GM12864 (cell line): ENCODE measurements at regions not wholly inside any gene's neighbourhood (a gene's known extent, or its start where the extent isn't known, plus 50 kb on each side); places are given as distances from the start of the nearest gene placed in this dataset.

Experiments used
- DNase-seq: peaks from one replicate; pipeline ENCODE4 v3.0.0-alpha.2; 2011; ENCODE audit warnings: low read depth
- H3K4me3 ChIP-seq: 2 replicates; pipeline ENCODE4 v1.5.1; 2011; ENCODE audit warnings: mild to moderate bottlenecking, low read depth, low read length, control low read depth
- CTCF ChIP-seq: IDR thresholded peaks from 2 replicates; pipeline ENCODE4 v1.5.1; 2011; ENCODE audit warnings: low read depth, mild to moderate bottlenecking, moderate library complexity, low read length, control low read depth, inconsistent platforms; ENCODE audit errors: missing control alignments

- DNase-seq, result no peak
- no peak for TF ChIP-seq CTCF
- no peak overlapping the region for H3K4me3 ChIP-seq
Observed at GRCh38 chr2:7279421-7279949, 362.3 kb downstream of the RNF144A start.

- no peak for TF ChIP-seq CTCF
- peak; percentile 18 for DNase-seq
- no peak overlapping the region for H3K4me3 ChIP-seq
Observed at GRCh38 chr2:7280790-7281189, 363.6 kb downstream of the RNF144A start.

GRCh38 chr2:7281231-7282201 is 364.3 kb downstream of the RNF144A start:
- TF ChIP-seq CTCF, result no peak
- DNase-seq, result peak; percentile 37
- no peak overlapping the region for H3K4me3 ChIP-seq

GRCh38 chr2:7286120-7286519 is 368.9 kb downstream of the RNF144A start:
- no peak overlapping the region for H3K4me3 ChIP-seq
- no peak for DNase-seq
- no peak for TF ChIP-seq CTCF

GRCh38 chr2:7288484-7288883 is 371.3 kb downstream of the RNF144A start:
- no peak overlapping the region for H3K4me3 ChIP-seq
- TF ChIP-seq CTCF, result no peak
- no peak for DNase-seq

- no peak for TF ChIP-seq CTCF
- DNase-seq, result no peak
- H3K4me3 ChIP-seq, result no peak overlapping the region
Observed at GRCh38 chr2:7289697-7290096, 372.5 kb downstream of the RNF144A start.

GRCh38 chr2:7292154-7292691 is 375.0 kb downstream of the RNF144A start:
- DNase-seq, result no peak
- no peak for TF ChIP-seq CTCF
- no peak overlapping the region for H3K4me3 ChIP-seq
